Kidney epithelial cell (primary cell): ENCODE measurements at regions not wholly inside any gene's neighbourhood (a gene's known extent, or its start where the extent isn't known, plus 50 kb on each side); places are given as distances from the start of the nearest gene placed in this dataset.

Experiments
- DNase-seq: peaks from one replicate; pipeline ENCODE4 v3.0.0-alpha.2; 2010; ENCODE audit warnings: low read depth
- H3K27me3 ChIP-seq: 2 replicates; pipeline ENCODE4 v1.6.0; 2011; ENCODE audit warnings: low read length; ENCODE audit not compliant: control insufficient read depth, insufficient read depth
- H3K36me3 ChIP-seq: 2 replicates; pipeline ENCODE4 v1.5.1; 2011; ENCODE audit warnings: low read length; ENCODE audit not compliant: control insufficient read depth, insufficient read depth
- H3K4me3 ChIP-seq: 2 replicates; pipeline ENCODE4 v1.5.1; 2011; ENCODE audit warnings: low read depth, mild to moderate bottlenecking, control low read depth, low read length
- TF ChIP-seq, protein P1 (sequence below): IDR thresholded peaks from 2 replicates; pipeline ENCODE4 v1.5.1; 2011; ENCODE audit warnings: mild to moderate bottlenecking, moderate library complexity, low read length, control low read depth, inconsistent platforms; ENCODE audit not compliant: insufficient read depth, poor library complexity, severe bottlenecking

DNA sequence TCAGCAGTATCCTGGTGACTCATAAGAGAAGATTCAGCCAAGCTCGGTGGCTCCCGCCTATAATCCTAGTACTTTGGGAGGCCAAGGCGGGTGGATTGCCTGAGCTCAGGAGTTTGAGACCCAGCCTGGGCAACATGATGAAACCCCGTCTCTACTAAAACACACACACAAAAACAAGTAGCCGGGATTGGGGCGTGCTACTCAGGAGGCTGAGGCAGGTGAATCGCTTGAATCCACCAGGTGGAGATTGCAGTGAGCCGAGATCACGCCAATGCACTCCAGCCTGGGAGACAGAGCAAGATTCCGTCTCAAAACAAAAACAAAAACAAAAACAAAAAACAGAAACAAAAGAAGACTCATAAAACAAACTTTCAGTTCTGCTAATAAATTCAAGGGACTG lies 551.1 kb upstream of the POT1 start:
- DNase-seq, result no peak
- Histone ChIP-seq H3K27me3 (no peaks in the 10 kb centered on the region), H3K36me3 (no peaks in the 10 kb centered on the region), H3K4me3 (no peak overlapping the region)
- TF ChIP-seq, protein P1, sequence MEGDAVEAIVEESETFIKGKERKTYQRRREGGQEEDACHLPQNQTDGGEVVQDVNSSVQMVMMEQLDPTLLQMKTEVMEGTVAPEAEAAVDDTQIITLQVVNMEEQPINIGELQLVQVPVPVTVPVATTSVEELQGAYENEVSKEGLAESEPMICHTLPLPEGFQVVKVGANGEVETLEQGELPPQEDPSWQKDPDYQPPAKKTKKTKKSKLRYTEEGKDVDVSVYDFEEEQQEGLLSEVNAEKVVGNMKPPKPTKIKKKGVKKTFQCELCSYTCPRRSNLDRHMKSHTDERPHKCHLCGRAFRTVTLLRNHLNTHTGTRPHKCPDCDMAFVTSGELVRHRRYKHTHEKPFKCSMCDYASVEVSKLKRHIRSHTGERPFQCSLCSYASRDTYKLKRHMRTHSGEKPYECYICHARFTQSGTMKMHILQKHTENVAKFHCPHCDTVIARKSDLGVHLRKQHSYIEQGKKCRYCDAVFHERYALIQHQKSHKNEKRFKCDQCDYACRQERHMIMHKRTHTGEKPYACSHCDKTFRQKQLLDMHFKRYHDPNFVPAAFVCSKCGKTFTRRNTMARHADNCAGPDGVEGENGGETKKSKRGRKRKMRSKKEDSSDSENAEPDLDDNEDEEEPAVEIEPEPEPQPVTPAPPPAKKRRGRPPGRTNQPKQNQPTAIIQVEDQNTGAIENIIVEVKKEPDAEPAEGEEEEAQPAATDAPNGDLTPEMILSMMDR, result no peak

DNA sequence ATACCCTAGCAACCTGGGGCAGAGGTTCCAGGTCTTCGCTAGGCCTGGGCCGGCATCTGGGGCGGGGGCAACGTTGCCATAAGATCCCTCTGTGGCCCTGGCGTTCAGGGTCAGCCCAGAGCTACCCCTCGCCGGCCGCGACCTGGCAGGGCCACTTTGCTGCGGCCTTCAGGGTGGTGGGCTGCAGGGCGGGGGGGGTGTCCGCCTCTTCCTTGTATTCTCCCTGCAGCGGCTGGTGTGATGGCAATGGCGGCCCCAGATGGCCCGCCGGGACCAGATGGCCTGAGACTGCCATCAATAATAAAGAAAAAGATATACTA lies 539.2 kb upstream of the POT1 start:
- no peak overlapping the region for H3K4me3 ChIP-seq
- DNase-seq, result no peak
- TF ChIP-seq, protein P1, result no peak
- no peaks in the 10 kb centered on the region for H3K36me3 ChIP-seq
- H3K27me3 ChIP-seq, result no peaks in the 10 kb centered on the region

DNA sequence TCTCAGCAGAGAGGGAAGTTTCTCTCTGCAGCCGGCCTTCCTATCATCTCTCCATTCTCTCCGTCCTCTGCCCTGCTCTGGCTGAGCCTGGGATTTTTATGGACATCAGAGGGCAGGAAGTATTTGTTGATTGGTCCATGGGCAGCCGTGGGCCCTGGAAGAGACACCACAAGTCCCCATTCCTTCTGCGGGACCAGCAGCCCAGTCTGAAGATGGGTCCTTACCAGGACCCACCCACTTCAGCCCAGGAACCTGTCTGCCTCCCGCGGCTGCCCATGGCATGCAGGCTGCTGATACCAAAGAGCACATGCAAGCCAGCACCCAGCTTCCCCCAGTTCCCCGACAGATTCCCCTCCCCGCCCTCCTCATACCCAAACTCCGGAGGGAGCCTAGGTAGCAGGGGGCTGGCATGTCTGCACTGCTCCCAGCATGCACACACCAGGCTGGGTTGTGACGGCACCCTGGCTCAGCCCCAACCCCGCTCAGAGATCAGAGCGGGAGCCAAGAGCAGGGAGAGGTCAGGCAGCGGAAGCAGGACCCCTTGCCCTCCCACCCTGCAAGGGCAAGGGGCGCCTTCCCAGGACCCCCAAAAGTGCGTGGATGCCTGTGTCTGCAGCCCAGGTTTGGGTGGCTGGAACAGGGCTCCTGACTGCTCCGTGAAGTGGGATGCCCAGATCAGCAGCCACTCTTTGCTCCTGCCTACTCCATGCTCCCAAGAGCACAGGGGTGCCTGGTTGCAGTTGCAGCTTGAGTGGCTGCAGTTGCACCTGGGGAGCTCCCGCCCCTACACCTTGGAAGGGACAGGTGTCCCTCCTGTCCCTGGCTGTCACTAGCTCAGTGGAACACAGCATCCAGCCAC lies 538.6 kb upstream of the POT1 start:
- Histone ChIP-seq H3K36me3 (no peaks in the 10 kb centered on the region), H3K4me3 (no peak overlapping the region), H3K27me3 (no peaks in the 10 kb centered on the region)
- no peak for DNase-seq
- TF ChIP-seq, protein P1, result no peak

DNA sequence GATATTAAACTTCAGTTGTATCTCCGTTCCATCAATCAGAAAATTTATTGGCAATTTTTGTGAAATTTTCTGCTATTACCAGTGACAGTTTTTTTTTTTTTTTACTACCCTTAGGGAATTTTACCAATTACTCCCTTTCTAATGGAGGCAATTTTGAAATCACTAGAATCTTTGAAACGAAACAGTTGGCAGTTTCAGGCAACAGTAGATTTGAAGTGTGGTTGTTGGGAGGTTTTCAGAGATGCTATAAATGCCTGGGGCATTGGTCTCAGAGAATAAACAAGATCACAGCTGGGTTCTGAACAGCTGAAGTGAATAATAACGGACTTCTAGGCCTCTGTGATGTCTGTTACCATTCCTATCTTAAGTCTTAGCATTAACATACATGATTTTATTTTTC lies 535.9 kb upstream of the POT1 start:
- DNase-seq, result no peak
- H3K36me3 ChIP-seq, result no peaks in the 10 kb centered on the region
- no peak overlapping the region for H3K4me3 ChIP-seq
- TF ChIP-seq, protein P1, result no peak
- no peaks in the 10 kb centered on the region for H3K27me3 ChIP-seq

DNA sequence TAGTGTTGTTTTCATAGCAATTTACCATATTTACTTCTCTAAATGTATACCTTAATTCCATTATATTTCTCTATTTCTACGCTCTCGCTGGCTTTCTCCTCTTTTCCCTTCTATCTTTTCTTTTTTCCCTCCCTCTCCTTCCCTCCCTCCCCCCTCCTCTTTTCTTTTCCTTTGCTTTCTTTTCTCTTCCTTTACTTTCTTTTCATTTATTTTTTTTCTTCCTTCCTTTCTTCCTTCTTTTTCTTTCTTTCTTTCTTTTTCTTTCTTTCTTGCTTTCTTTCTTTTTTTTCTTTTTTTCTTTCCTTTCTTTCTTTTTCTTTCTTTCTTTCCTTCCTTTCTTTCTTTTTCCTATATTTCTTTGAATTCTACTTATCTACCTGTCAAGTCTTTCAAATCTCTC lies 533.0 kb upstream of the POT1 start:
- H3K27me3 ChIP-seq, result no peaks in the 10 kb centered on the region

More for the DNA sequence above, 533.0 kb upstream of the POT1 start:
- Histone ChIP-seq H3K36me3 (no peaks in the 10 kb centered on the region), H3K4me3 (no peak overlapping the region)
- DNase-seq, result no peak
- TF ChIP-seq, protein P1, result no peak
